Stimulated activated CD4-positive, alpha-beta T cell treated with anti-CD3 and anti-CD28 coated beads, Interleukin-12 subunit alpha, Interleukin-12 subunit beta, amount 100 ng/mL, for 24 hours (primary cell): ENCODE measurements at regions not wholly inside any gene's neighbourhood (a gene's known extent, or its start where the extent isn't known, plus 50 kb on each side); places are given as distances from the start of the nearest gene placed in this dataset.
"Not testable (repeated sequence)": the region's sequence is repeated elsewhere in the genome, so short reads cannot be mapped to it uniquely, and the experiment has no call there.

Experiments used
- DNase-seq, 2 experiments: peaks; one replicate each; pipeline ENCODE4 v3.0.0-alpha.2; 2020; ENCODE audit warnings: low read depth in 2 of 2

GRCh38 chr16:52787709-52788108 is 240.8 kb upstream of the TOX3 start:
- no peak for DNase-seq

GRCh38 chr16:52786091-52786490 is 239.1 kb upstream of the TOX3 start:
- DNase-seq: no peak

- no peak for DNase-seq
These were observed 238.7 kb upstream of the TOX3 start for GRCh38 chr16:52785653-52786052.

- DNase-seq: no peak
These were observed 236.7 kb upstream of the TOX3 start for GRCh38 chr16:52783616-52784015.

- no peak for DNase-seq
These were observed 234.2 kb upstream of the TOX3 start for GRCh38 chr16:52781005-52781630.

DNA sequence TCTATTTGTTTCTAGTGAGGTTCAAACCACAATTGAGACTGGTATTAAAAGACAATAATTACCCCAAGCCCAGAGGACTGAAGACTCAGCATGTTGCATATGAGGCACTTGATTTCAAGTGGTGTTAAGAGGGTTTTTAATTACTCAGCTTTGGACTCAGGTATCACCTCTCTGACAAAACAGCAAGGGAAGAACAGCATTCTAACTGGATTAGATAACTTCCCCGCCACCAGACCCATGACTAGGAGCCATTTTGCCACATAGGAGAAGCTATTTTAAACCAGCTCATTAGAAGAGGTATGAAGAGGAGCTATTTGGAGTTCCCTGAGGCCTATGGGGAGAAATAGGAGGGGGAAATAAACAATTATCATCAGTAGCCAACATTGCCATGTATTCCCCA is 226.1 kb upstream of the TOX3 start:
- no peak for DNase-seq

DNA sequence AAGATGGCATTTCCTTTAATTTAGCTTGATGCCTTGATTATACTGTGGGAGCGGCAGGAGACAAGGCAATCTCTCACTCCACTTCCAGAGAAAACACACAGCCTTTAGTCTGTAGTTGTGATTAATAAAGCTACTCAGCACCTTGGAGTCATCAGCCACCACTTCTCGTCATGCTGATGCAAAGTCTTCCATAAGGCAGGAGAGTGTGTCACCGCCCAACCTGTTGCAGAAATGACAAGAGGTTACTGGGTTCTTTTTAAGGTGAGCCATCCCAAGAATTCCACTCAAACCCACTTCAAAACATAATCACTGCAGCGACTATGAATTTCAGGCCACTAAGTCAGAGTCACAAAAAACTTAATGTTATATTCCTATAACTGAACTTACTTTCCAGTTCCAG is 223.9 kb upstream of the TOX3 start:
- no peak for DNase-seq

GRCh38 chr16:52758473-52758855 is 211.5 kb upstream of the TOX3 start:
- DNase-seq: no peak

DNA sequence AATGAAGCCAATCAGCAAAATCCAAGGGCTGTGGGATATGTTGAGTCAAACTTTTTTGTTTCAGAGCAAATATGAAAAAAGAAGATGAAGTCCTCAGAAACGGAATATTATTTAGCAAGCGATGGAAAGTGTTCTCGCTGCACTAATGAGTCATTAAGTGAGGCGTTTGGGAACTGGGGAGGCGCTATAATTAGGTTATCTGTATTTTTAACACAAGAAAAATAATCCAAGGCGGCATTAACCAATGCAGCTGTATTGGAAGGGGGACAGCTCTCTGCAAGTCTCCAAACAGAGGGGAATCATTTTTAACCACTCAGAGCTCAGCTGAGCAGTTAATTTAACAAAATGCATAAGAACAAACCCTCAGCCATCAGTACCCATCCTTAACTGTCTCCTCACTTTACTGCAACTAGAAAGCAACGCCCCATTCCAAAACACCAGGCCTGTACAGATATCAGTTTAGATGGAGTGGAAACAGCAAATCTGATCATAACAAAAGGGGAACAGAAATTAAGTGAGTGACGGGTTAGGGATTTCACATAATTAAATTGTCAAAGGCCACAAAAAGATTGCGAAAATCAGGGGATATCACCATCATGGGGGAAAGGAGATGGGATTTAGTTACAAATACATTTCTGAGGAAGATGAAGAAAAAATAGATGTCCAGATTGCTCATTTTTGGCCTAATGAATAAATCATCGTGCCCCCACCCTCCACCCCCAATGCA is 211.0 kb upstream of the TOX3 start:
- DNase-seq: no peak

GRCh38 chr16:52756812-52757517 is 210.0 kb upstream of the TOX3 start:
- no peak for DNase-seq

- no peak for DNase-seq
These were observed 208.5 kb upstream of the TOX3 start for GRCh38 chr16:52755396-52755795.

DNA sequence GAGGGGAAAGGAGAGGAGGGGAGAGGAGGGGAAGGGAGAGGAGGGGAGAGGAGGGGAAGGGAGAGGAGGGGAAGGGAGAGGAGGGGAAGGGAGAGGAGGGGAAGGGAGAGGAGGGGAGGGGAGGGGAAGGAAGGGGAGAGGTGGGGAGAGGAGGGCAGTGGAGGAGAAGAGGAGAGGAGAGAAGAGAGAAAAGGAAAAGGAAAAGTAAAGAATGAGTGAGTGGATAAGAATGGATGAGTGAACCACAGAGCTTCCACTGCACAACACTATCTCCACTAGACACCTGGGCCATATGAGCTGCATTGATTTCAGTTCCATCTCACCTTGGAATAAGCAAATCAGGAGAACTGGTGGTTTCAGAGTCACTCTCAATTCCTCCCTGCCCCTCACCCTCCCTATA is 204.1 kb upstream of the TOX3 start:
- no peak for DNase-seq

DNA sequence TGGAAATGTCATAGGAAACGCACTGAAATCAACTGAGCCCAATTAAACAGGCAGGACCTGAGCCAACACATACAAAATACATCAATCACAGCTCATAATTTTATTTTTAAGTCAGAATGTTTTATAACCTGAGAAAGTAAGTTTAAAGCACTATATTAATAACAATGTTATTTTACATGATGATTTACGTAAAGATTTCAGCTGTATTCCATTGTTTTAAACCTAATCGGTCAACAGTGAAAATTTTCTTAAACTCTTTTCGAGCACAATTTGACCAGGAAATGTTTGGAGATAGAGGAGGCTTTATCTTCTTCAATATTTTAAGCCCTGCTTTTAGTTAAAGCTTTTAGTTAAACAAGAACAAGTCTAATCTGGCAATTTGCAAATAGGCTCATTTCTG is 201.8 kb upstream of the TOX3 start:
- DNase-seq: no peak

DNA sequence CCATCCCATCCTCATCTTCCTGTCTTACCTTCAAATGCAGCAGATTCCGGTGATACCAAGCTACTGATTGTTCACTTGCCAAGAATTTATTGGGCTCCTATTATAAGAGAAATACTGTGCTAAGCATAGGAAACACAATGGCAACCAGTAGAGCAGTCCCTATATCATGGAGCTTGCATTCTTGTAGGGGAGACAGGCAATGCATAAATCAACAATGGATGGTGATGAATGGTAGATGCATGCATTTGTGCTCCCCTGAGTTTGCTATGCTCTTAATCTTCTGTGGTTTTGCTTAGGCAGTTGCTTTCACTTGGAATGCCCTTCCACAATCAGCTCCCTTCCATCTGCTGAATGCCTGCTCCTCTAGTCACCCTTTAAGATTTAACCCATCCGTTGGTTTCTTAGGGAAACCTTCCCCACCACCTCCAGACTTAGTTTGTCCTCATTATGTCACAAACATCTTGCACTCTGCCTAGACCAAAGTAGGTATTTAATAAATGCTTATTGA is 200.2 kb upstream of the TOX3 start:
- DNase-seq: no peak

GRCh38 chr16:52743707-52744106 is 196.8 kb upstream of the TOX3 start:
- no peak for DNase-seq

DNA sequence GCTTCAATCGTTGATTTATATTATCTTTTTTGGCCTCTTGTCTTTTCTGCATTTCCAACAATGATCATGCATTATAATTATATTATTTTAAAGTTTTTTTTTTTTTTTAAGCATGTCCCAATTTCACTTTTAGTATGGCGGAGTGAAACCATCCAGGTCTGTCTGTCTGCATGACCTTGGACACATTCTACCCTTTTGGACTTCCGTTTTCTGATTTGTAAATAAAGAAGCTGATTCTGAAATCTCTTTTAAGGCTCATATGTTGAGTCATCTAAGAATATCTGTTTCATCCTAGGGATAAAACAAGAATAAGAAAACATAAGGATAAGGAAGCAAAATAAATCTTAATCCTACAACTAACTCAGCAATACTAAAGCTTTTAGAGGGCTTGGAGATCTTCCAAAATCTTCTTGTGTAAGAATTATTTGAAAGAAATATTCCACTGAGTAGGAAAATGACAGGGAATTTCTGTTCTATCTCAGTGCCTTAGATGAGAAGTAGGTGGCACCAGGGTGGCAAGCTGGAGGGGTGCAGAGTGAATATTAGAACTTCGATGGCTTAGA is 195.7 kb upstream of the TOX3 start:
- DNase-seq: no peak

- DNase-seq: no peak
These were observed 195.1 kb upstream of the TOX3 start for GRCh38 chr16:52742052-52742451.

- no peak for DNase-seq
These were observed 194.4 kb upstream of the TOX3 start for GRCh38 chr16:52741351-52741750.

DNA sequence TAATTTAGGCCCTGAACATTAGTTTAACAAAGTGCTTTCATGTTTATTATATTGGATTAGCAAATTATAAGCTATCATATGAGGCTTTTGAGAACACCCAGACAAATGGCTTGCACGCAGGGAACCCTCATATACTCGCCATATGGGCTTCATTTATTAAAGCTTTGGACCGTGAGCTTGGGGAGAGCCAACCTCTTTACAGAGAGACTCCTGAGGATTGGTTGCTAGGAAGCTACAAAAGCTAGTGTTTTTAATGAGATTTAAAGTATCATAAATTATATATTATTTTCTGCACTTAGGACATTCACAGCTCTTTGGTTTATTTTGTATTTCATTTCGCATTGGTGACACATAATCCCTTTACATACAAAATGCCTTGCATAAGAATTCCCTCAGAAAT is 193.8 kb upstream of the TOX3 start:
- no peak for DNase-seq

- no peak for DNase-seq
These were observed 193.4 kb upstream of the TOX3 start for GRCh38 chr16:52740333-52740732.

DNA sequence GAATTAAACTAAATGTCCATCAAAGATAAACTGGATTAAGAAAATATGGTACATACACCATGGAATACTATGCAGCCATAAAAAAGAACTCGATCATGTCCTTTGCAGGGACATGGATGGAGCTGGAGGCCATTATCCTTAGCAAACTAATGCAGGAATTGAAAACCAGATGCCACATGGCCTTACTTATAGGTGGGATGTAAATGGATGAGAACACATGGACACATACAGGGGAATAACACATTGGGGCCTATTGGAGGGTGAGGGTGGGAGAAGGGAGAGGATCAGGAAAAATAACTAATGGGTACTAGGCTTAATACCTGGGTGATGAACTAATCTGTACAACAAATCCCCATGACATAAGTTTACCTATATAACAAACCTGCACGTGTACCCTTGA is 192.0 kb upstream of the TOX3 start:
- not testable (repeated sequence) for DNase-seq

DNA sequence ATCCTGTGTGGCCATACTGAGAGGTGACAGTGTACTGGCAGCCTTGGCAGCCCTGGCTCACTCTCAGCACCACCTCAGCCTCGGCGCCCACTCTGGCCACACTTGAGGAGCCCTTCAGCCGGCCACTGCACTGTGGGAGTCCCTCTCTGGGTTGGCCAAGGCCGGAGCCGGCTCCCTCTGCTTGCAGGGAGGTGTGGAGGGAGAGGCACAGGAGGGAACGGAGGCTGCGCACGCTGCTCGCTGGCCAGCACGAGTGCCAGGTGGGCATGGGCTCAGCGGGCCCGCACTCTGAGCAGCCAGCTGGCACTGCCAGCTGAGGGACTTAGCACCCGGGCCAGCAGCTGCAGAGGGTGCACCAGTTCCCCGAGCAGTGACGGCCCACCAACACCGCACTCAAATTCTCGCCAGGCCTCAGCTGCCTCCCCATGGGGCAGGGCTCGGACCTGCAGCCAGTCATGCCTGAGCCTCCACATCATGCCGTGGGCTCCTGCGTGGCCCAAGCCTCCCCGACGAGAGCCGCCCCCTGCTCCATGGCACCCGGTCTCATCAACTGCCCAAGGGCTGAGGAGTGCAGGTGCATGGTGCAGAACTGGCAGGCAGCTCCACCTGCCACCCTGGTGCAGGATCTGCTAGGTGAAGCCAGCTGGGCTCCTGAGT is 184.4 kb upstream of the TOX3 start:
- no peak for DNase-seq
